ENCODE measurements at regions not wholly inside any gene's neighbourhood (a gene's known extent, or its start where the extent isn't known, plus 50 kb on each side); places are given as distances from the start of the nearest gene placed in this dataset.

- DNase-seq (no peak), FAIRE-seq (no peak)
- Histone ChIP-seq H3K27ac (ENCODE audit: low read depth in 1 of 3, low read length in 2 of 3) (no peak overlapping the region), H3K4me1 (ENCODE audit: control insufficient read depth in 3 of 3, insufficient read depth in 2 of 3, low read depth in 1 of 3, low read length in 2 of 3) (no peaks in the 10 kb centered on the region), H3K4me3 (ENCODE audit: low read depth in 1 of 3, low read length in 3 of 3) (no peak overlapping the region), H3K9me3 (ENCODE audit: control insufficient read depth in 2 of 2, insufficient read depth in 1 of 2, low read depth in 1 of 2, low read length in 1 of 2) (no peaks in the 10 kb centered on the region), H3K36me3 (ENCODE audit: control insufficient read depth in 3 of 3, insufficient read depth in 2 of 3, low read depth in 1 of 3, low read length in 3 of 3) (no peaks in the 10 kb centered on the region), H3K27me3 (ENCODE audit: control insufficient read depth in 3 of 3, insufficient read depth in 3 of 3, low read length in 3 of 3) (peaks cover 0 to 2% (median 0%) of the 10 kb centered on the region in 3 donors)
- WGBS, 3 donors = 81 to 88% (median 84%) methylated on average over 9 of the region's 9 CpGs
Observed at GRCh38 chr14:99347561-99347960, 75.6 kb upstream of the BCL11B start.

DNA sequence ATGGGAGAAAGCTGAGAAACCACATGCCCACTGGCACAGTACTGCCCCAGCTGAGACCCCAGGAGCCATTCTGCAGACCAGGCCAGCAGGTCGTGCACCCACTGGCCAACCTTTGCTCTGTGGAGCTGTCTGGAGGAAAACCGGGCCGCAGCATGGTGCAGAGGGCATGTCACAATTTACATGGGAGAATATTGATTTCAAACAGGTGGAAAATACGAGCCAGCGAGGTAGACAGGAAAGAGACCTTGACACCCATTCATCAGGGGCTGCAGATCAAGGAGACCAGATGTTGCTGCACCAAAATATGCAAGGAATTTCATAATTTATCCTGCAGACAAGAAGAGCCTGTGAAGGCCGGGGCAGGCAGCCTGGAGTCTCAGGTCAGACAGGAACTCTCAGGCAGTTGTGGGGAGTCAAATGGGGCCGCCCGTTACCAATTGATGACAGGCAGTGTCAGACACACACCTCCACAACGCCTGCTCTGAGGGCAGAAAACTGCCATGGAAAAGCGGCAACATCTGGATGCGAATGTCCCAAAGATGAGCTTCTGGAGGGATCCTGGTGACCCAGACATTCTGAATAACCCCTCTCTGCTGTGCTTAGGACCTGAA lies 74.6 kb upstream of the BCL11B start:
- FAIRE-seq (no peak), DNase-seq (no peak)
- H3K4me3 ChIP-seq (ENCODE audit: low read depth in 1 of 3, low read length in 3 of 3) = no peak overlapping the region
- no peaks in the 10 kb centered on the region for H3K4me1 ChIP-seq (ENCODE audit: control insufficient read depth in 3 of 3, insufficient read depth in 2 of 3, low read depth in 1 of 3, low read length in 2 of 3)
- H3K36me3 ChIP-seq (ENCODE audit: control insufficient read depth in 3 of 3, insufficient read depth in 2 of 3, low read depth in 1 of 3, low read length in 3 of 3) = no peaks in the 10 kb centered on the region
- 65 to 74% (median 67%) methylated on average over 11 of the region's 11 CpGs for WGBS, 3 donors
- peaks cover 0 to 2% (median 0%) of the 10 kb centered on the region in 3 donors for H3K27me3 ChIP-seq (ENCODE audit: control insufficient read depth in 3 of 3, insufficient read depth in 3 of 3, low read length in 3 of 3)
- no peak overlapping the region for H3K27ac ChIP-seq (ENCODE audit: low read depth in 1 of 3, low read length in 2 of 3)
- H3K9me3 ChIP-seq (ENCODE audit: control insufficient read depth in 2 of 2, insufficient read depth in 1 of 2, low read depth in 1 of 2, low read length in 1 of 2) = no peaks in the 10 kb centered on the region

GRCh38 chr14:99345472-99345871 lies 73.5 kb upstream of the BCL11B start:
- no peak for FAIRE-seq
- Histone ChIP-seq H3K36me3 (ENCODE audit: control insufficient read depth in 3 of 3, insufficient read depth in 2 of 3, low read depth in 1 of 3, low read length in 3 of 3) (no peaks in the 10 kb centered on the region), H3K27ac (ENCODE audit: low read depth in 1 of 3, low read length in 2 of 3) (no peak overlapping the region), H3K27me3 (ENCODE audit: control insufficient read depth in 3 of 3, insufficient read depth in 3 of 3, low read length in 3 of 3) (peaks cover 0 to 2% (median 0%) of the 10 kb centered on the region in 3 donors), H3K4me1 (ENCODE audit: control insufficient read depth in 3 of 3, insufficient read depth in 2 of 3, low read depth in 1 of 3, low read length in 2 of 3) (no peaks in the 10 kb centered on the region), H3K4me3 (ENCODE audit: low read depth in 1 of 3, low read length in 3 of 3) (no peak overlapping the region), H3K9me3 (ENCODE audit: control insufficient read depth in 2 of 2, insufficient read depth in 1 of 2, low read depth in 1 of 2, low read length in 1 of 2) (no peaks in the 10 kb centered on the region)
- DNase-seq = no peak
- WGBS, 3 donors = 79 to 85% (median 84%) methylated on average over 7 of the region's 7 CpGs

GRCh38 chr14:99344051-99344758 lies 72.2 kb upstream of the BCL11B start:
- no peak for DNase-seq
- Histone ChIP-seq H3K9me3 (ENCODE audit: control insufficient read depth in 2 of 2, insufficient read depth in 1 of 2, low read depth in 1 of 2, low read length in 1 of 2) (peaks cover 0 to 5% of the 10 kb centered on the region in 2 donors), H3K27ac (ENCODE audit: low read depth in 1 of 3, low read length in 2 of 3) (no peak overlapping the region), H3K4me1 (ENCODE audit: control insufficient read depth in 3 of 3, insufficient read depth in 2 of 3, low read depth in 1 of 3, low read length in 2 of 3) (no peaks in the 10 kb centered on the region), H3K4me3 (ENCODE audit: low read depth in 1 of 3, low read length in 3 of 3) (no peak overlapping the region), H3K27me3 (ENCODE audit: control insufficient read depth in 3 of 3, insufficient read depth in 3 of 3, low read length in 3 of 3) (peaks cover 0 to 3% (median 2%) of the 10 kb centered on the region in 3 donors), H3K36me3 (ENCODE audit: control insufficient read depth in 3 of 3, insufficient read depth in 2 of 3, low read depth in 1 of 3, low read length in 3 of 3) (no peaks in the 10 kb centered on the region)
- no peak for FAIRE-seq
- 80 to 88% (median 85%) methylated on average over 20 of the region's 20 CpGs for WGBS, 3 donors

- H3K9me3 ChIP-seq (ENCODE audit: control insufficient read depth in 2 of 2, insufficient read depth in 1 of 2, low read depth in 1 of 2, low read length in 1 of 2) = peaks cover 0 to 6% of the 10 kb centered on the region in 2 donors
- peaks cover 0 to 3% (median 2%) of the 10 kb centered on the region in 3 donors for H3K27me3 ChIP-seq (ENCODE audit: control insufficient read depth in 3 of 3, insufficient read depth in 3 of 3, low read length in 3 of 3)
- H3K4me3 ChIP-seq (ENCODE audit: low read depth in 1 of 3, low read length in 3 of 3) = no peak overlapping the region
- H3K4me1 ChIP-seq (ENCODE audit: control insufficient read depth in 3 of 3, insufficient read depth in 2 of 3, low read depth in 1 of 3, low read length in 2 of 3) = no peaks in the 10 kb centered on the region
- FAIRE-seq (no peak), DNase-seq (no peak)
- no peak overlapping the region for H3K27ac ChIP-seq (ENCODE audit: low read depth in 1 of 3, low read length in 2 of 3)
- no peaks in the 10 kb centered on the region for H3K36me3 ChIP-seq (ENCODE audit: control insufficient read depth in 3 of 3, insufficient read depth in 2 of 3, low read depth in 1 of 3, low read length in 3 of 3)
- 79 to 84% (median 82%) methylated on average over 7 of the region's 7 CpGs for WGBS, 3 donors
Observed at GRCh38 chr14:99342906-99343305, 70.9 kb upstream of the BCL11B start.

- FAIRE-seq = no peak
- Histone ChIP-seq H3K27ac (ENCODE audit: low read depth in 1 of 3, low read length in 2 of 3) (no peak overlapping the region), H3K36me3 (ENCODE audit: control insufficient read depth in 3 of 3, insufficient read depth in 2 of 3, low read depth in 1 of 3, low read length in 3 of 3) (no peaks in the 10 kb centered on the region), H3K9me3 (ENCODE audit: control insufficient read depth in 2 of 2, insufficient read depth in 1 of 2, low read depth in 1 of 2, low read length in 1 of 2) (peaks cover 0 to 6% of the 10 kb centered on the region in 2 donors), H3K4me1 (ENCODE audit: control insufficient read depth in 3 of 3, insufficient read depth in 2 of 3, low read depth in 1 of 3, low read length in 2 of 3) (no peaks in the 10 kb centered on the region), H3K4me3 (ENCODE audit: low read depth in 1 of 3, low read length in 3 of 3) (no peak overlapping the region), H3K27me3 (ENCODE audit: control insufficient read depth in 3 of 3, insufficient read depth in 3 of 3, low read length in 3 of 3) (peaks cover 0 to 3% (median 2%) of the 10 kb centered on the region in 3 donors)
- 78 to 81% (median 80%) methylated on average over 6 of the region's 6 CpGs for WGBS, 3 donors
- DNase-seq = no peak
Observed at GRCh38 chr14:99342204-99342603, 70.2 kb upstream of the BCL11B start.

DNA sequence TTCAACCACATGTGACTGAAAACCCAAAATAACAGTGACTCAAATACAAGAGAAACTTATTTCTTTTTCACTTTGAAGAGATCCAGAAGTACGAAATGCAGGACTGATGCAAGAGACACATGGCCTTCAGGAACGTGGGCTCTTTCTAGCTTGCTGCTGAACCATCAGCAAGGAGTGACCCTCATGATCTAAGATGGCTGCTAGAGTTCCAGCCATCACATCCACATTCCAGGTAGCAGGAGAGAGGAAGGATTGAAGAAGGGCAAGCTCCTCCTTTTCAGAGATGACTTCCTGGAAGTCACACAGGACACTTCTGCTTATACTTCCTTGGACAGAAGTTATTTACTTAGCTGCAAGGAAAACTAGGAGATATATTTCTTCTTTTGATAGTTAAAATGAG lies 67.6 kb upstream of the BCL11B start:
- WGBS, 3 donors = 80 to 92% (median 80%) methylated on average over 2 of the region's 2 CpGs
- H3K4me3 ChIP-seq (ENCODE audit: low read depth in 1 of 3, low read length in 3 of 3) = no peak overlapping the region
- H3K27me3 ChIP-seq (ENCODE audit: control insufficient read depth in 3 of 3, insufficient read depth in 3 of 3, low read length in 3 of 3) = peaks cover 0 to 3% (median 2%) of the 10 kb centered on the region in 3 donors
- H3K36me3 ChIP-seq (ENCODE audit: control insufficient read depth in 3 of 3, insufficient read depth in 2 of 3, low read depth in 1 of 3, low read length in 3 of 3) = no peaks in the 10 kb centered on the region
- H3K27ac ChIP-seq (ENCODE audit: low read depth in 1 of 3, low read length in 2 of 3) = no peak overlapping the region
- peaks cover 0 to 6% of the 10 kb centered on the region in 2 donors for H3K9me3 ChIP-seq (ENCODE audit: control insufficient read depth in 2 of 2, insufficient read depth in 1 of 2, low read depth in 1 of 2, low read length in 1 of 2)
- DNase-seq = no peak
- no peak for FAIRE-seq
- no peaks in the 10 kb centered on the region for H3K4me1 ChIP-seq (ENCODE audit: control insufficient read depth in 3 of 3, insufficient read depth in 2 of 3, low read depth in 1 of 3, low read length in 2 of 3)

GRCh38 chr14:99338313-99338712 lies 66.3 kb upstream of the BCL11B start:
- Histone ChIP-seq H3K9me3 (ENCODE audit: control insufficient read depth in 2 of 2, insufficient read depth in 1 of 2, low read depth in 1 of 2, low read length in 1 of 2) (peaks cover 0 to 6% of the 10 kb centered on the region in 2 donors), H3K27ac (ENCODE audit: low read depth in 1 of 3, low read length in 2 of 3) (no peak overlapping the region), H3K27me3 (ENCODE audit: control insufficient read depth in 3 of 3, insufficient read depth in 3 of 3, low read length in 3 of 3) (peaks cover 0 to 3% (median 0%) of the 10 kb centered on the region in 3 donors), H3K36me3 (ENCODE audit: control insufficient read depth in 3 of 3, insufficient read depth in 2 of 3, low read depth in 1 of 3, low read length in 3 of 3) (no peaks in the 10 kb centered on the region), H3K4me1 (ENCODE audit: control insufficient read depth in 3 of 3, insufficient read depth in 2 of 3, low read depth in 1 of 3, low read length in 2 of 3) (no peaks in the 10 kb centered on the region), H3K4me3 (ENCODE audit: low read depth in 1 of 3, low read length in 3 of 3) (no peak overlapping the region)
- WGBS, 3 donors = 78 to 85% (median 83%) methylated on average over 5 of the region's 5 CpGs
- DNase-seq (no peak), FAIRE-seq (no peak)
